ENCODE measurements at regions not wholly inside any gene's neighbourhood (a gene's known extent, or its start where the extent isn't known, plus 50 kb on each side); places are given as distances from the start of the nearest gene placed in this dataset.

DNA sequence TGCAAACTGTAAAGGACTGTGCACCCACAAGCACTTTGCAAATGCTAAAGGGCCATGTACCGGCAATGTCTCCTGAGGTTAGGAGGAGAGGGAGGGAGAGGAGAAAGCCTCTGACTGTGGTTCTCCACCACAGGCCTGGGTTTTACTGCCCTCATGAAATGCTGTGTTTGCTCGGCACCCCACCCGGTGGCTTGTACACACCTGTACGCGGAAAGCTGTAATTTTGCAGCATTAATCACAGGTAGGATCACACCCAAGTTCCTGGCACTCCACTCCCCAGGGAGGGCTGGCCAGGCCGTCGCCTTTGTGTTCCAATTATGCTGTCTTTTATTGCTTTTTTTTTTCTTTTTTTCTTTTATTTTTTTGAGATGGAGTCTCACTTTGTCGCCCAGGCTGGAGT, 78.5 kb upstream of the MYL10 start:
- TF ChIP-seq, protein P1, sequence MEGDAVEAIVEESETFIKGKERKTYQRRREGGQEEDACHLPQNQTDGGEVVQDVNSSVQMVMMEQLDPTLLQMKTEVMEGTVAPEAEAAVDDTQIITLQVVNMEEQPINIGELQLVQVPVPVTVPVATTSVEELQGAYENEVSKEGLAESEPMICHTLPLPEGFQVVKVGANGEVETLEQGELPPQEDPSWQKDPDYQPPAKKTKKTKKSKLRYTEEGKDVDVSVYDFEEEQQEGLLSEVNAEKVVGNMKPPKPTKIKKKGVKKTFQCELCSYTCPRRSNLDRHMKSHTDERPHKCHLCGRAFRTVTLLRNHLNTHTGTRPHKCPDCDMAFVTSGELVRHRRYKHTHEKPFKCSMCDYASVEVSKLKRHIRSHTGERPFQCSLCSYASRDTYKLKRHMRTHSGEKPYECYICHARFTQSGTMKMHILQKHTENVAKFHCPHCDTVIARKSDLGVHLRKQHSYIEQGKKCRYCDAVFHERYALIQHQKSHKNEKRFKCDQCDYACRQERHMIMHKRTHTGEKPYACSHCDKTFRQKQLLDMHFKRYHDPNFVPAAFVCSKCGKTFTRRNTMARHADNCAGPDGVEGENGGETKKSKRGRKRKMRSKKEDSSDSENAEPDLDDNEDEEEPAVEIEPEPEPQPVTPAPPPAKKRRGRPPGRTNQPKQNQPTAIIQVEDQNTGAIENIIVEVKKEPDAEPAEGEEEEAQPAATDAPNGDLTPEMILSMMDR (conservative IDR thresholded peaks at IDR 0.05): no peak
- no peak for TF ChIP-seq EZH2 (IDR thresholded peaks at IDR 0.05; ENCODE audit: low read depth)
- no peaks in the 10 kb centered on the region for H3K27me3 ChIP-seq (ENCODE audit: insufficient read depth, low read depth)
- no peak overlapping the region for H2AFZ ChIP-seq
- BruUV-seq (replicated peaks): no TSS peak
- no peak overlapping the region for H3K27ac ChIP-seq
- no peak overlapping the region for H3K4me2 ChIP-seq
- H3K36me3 ChIP-seq (ENCODE audit: low read depth): no peaks in the 10 kb centered on the region
- no peaks in the 10 kb centered on the region for H3K9me3 ChIP-seq (ENCODE audit: insufficient read depth, low read depth)
- ChIA-PET CTCF (interaction anchor here (0.6 kb wide), 1 partner anchor 105 kb away, joined by 4 read pairs; no protein-coding TSS in a partner anchor), POLR2A (ENCODE audit: unreplicated experiment) (no interaction called here)
- H3K4me3 ChIP-seq: no peak overlapping the region
- H4K20me1 ChIP-seq (ENCODE audit: insufficient read depth): no peaks in the 10 kb centered on the region
- intact Hi-C loops (cut with micrococcal nuclease; ENCODE audit: unreplicated experiment): no loop called here
- H3F3A ChIP-seq (ENCODE audit: insufficient read depth, low read depth): peaks cover 11% of the 10 kb centered on the region; the same call in 1 of the 2 replicates
- no peaks in the 10 kb centered on the region for H3K79me2 ChIP-seq (ENCODE audit: low read depth)
- H3K9me2 ChIP-seq (ENCODE audit: insufficient read depth): no peaks in the 10 kb centered on the region
- DNase-seq: no peak
- H3K4me1 ChIP-seq (replicated peaks; ENCODE audit: insufficient read depth): no peaks in the 10 kb centered on the region; the same call in 1 of the 2 replicates

DNA sequence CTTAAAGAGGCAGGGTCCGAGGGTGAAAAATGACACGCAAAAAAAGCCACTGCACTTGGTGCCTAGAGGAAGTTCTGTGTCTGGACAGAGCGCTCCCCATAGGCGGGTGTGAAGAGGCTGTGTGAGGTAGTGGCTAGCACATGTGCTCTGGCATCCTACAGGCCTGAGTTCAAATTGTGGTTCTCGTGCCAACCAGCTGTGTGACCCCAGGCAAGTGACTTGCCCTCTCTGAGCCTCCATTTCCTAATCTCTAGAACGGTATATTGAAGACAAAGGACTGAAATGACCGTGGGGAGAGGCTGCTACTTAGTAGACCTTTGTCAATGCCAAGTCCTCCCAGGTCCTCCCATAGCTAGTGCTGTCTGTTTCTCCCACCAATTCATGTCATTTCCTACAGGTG, 79.1 kb upstream of the MYL10 start:
- CTCF ChIA-PET: no interaction called here
- H3K27ac ChIP-seq: no peak overlapping the region
- intact Hi-C loops (cut with micrococcal nuclease; ENCODE audit: unreplicated experiment): no loop called here

DNA sequence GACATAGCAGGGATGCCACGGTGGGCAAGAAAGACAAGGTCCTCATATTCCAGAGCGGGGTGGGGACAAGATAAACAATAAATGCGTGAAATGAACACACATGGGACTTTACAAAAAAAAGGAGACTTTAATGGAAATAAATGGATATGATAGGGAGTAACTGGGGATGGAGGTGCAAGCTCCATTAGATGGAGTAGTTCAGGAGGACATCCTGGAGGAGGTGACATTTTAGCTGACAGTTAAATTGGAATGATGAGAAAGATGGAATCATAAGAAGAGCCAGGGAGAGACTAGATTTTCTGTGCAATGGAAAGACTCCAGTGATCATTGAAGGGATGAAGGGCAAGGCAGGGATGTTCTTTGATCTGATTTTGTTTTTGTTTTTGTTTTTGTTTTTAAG, 83.6 kb upstream of the MYL10 start:
- ChIA-PET CTCF (no interaction called here), POLR2A (ENCODE audit: unreplicated experiment) (no interaction called here)
- BruUV-seq (replicated peaks): no TSS peak
- H3K9me2 ChIP-seq (ENCODE audit: insufficient read depth): no peaks in the 10 kb centered on the region
- no peak for DNase-seq
- TF ChIP-seq, protein P1 (conservative IDR thresholded peaks at IDR 0.05): no peak
- TF ChIP-seq EZH2 (IDR thresholded peaks at IDR 0.05; ENCODE audit: low read depth): no peak
- H4K20me1 ChIP-seq (ENCODE audit: insufficient read depth): no peaks in the 10 kb centered on the region
- H3K4me2 ChIP-seq: no peak overlapping the region
- no peaks in the 10 kb centered on the region for H3K27me3 ChIP-seq (ENCODE audit: insufficient read depth, low read depth)
- no peaks in the 10 kb centered on the region for H3K36me3 ChIP-seq (ENCODE audit: low read depth)
- no peaks in the 10 kb centered on the region for H3K79me2 ChIP-seq (ENCODE audit: low read depth)
- peaks cover 4% of the 10 kb centered on the region; the same call in 1 of the 2 replicates for H3F3A ChIP-seq (ENCODE audit: insufficient read depth, low read depth)
- H3K4me3 ChIP-seq: no peak overlapping the region
- H3K27ac ChIP-seq: no peak overlapping the region
- H3K9me3 ChIP-seq (ENCODE audit: insufficient read depth, low read depth): no peaks in the 10 kb centered on the region
- intact Hi-C loops (cut with micrococcal nuclease; ENCODE audit: unreplicated experiment): no loop called here
- no peak overlapping the region for H2AFZ ChIP-seq
- peaks cover 8% of the 10 kb centered on the region for H3K4me1 ChIP-seq (replicated peaks; ENCODE audit: insufficient read depth)

More for the DNA sequence above, 79.1 kb upstream of the MYL10 start:
- no peak for DNase-seq
- Histone ChIP-seq H2AFZ (no peak overlapping the region), H3K4me1 (replicated peaks; ENCODE audit: insufficient read depth) (no peaks in the 10 kb centered on the region), H4K20me1 (ENCODE audit: insufficient read depth) (no peaks in the 10 kb centered on the region), H3F3A (ENCODE audit: insufficient read depth, low read depth) (peaks cover 11% of the 10 kb centered on the region; the same call in 1 of the 2 replicates), H3K79me2 (ENCODE audit: low read depth) (no peaks in the 10 kb centered on the region), H3K36me3 (ENCODE audit: low read depth) (no peaks in the 10 kb centered on the region), H3K9me2 (ENCODE audit: insufficient read depth) (no peaks in the 10 kb centered on the region), H3K27me3 (ENCODE audit: insufficient read depth, low read depth) (no peaks in the 10 kb centered on the region), H3K4me3 (no peak overlapping the region), H3K9me3 (ENCODE audit: insufficient read depth, low read depth) (no peaks in the 10 kb centered on the region), H3K4me2 (no peak overlapping the region)
- POLR2A ChIA-PET (ENCODE audit: unreplicated experiment): no interaction called here
- no TSS peak for BruUV-seq (replicated peaks)
- TF ChIP-seq, protein P1 (conservative IDR thresholded peaks at IDR 0.05): no peak
- no peak for TF ChIP-seq EZH2 (IDR thresholded peaks at IDR 0.05; ENCODE audit: low read depth)
